Endothelial cell of umbilical vein (primary cell): ENCODE measurements at regions not wholly inside any gene's neighbourhood (a gene's known extent, or its start where the extent isn't known, plus 50 kb on each side); places are given as distances from the start of the nearest gene placed in this dataset.

ENCODE experiments used
- BruUV-seq: library from RNA; stranded (reverse); fragments of 400-500 nt; replicated peaks from 2 replicates; lab custom pipeline; 2021; lab: Mats Ljungman, UMichigan
- CTCF ChIA-PET: fragments of 300-600, 350-600 bp; sonication (Branson Sonifier 250); formaldehyde crosslinking; loops from one replicate; lab custom pipeline; 2021; ENCODE audit warnings: antibody characterized with exemption, inconsistent platforms; lab: Charles Lee
- POLR2A ChIA-PET: fragments of 300-600, 350-600 bp; sonication (Branson Sonifier 250); formaldehyde crosslinking; loops from one replicate; lab custom pipeline; 2021; ENCODE audit warnings: antibody characterized with exemption, inconsistent platforms; lab: Charles Lee
- DNase-seq: peaks from one replicate; pipeline ENCODE4 v3.0.0-alpha.2; 2011; ENCODE audit warnings: low read depth, low spot score
- FAIRE-seq: peaks from 2 replicates; lab custom pipeline; 2011; peaks lifted over from hg19 to GRCh38; lab: Jason Lieb, UNC
- H2AFZ ChIP-seq: 2 replicates; pipeline ENCODE4 v1.6.0; 2012; ENCODE audit warnings: low read depth, low read length, control low read depth, inconsistent platforms
- H3K27ac ChIP-seq: 2 replicates; pipeline ENCODE4 v1.5.1; 2011; ENCODE audit warnings: low read depth, mild to moderate bottlenecking, control low read depth, low read length, moderate library complexity; ENCODE audit not compliant: insufficient read depth
- H3K27me3 ChIP-seq, 2 experiments: 2 replicates each; pipeline versions ENCODE4 v1.6.0 to v1.6.1; 2011; ENCODE audit warnings: low read length in 2 of 2, mixed read lengths in 1 of 2; ENCODE audit not compliant: control insufficient read depth in 2 of 2, insufficient read depth in 2 of 2
- H3K36me3 ChIP-seq, 2 experiments: 2 replicates in 1 of 2; 3 replicates in 1 of 2; pipeline ENCODE4 v1.5.1; 2011; ENCODE audit warnings: low read length in 2 of 2, mild to moderate bottlenecking in 1 of 2, moderate library complexity in 1 of 2; ENCODE audit not compliant: control insufficient read depth in 2 of 2, insufficient read depth in 2 of 2; ENCODE audit errors: extremely low read depth in 1 of 2
- H3K4me1 ChIP-seq: 3 replicates; pipeline ENCODE4 v1.5.1; 2011; ENCODE audit warnings: mild to moderate bottlenecking, low read length; ENCODE audit not compliant: control insufficient read depth, insufficient read depth; ENCODE audit errors: extremely low read depth
- H3K4me2 ChIP-seq: 2 replicates; pipeline ENCODE4 v1.6.1; 2011; ENCODE audit warnings: low read length, control low read depth, mixed read lengths; ENCODE audit not compliant: insufficient read depth
- H3K4me3 ChIP-seq, 3 experiments: fragments of 200-600 bp in 1 of 3; sonication (generic), shearing (Covaris generic) in 1 of 3; replicated peaks in 1 of 3; 2 replicates each; pipeline ENCODE4 v1.5.1; 2011 to 2016; ENCODE audit warnings: control low read depth in 3 of 3, low read length in 3 of 3, mild to moderate bottlenecking in 2 of 3, inconsistent platforms in 1 of 3, low read depth in 1 of 3, moderate library complexity in 1 of 3; ENCODE audit not compliant: insufficient read depth in 1 of 3
- H3K79me2 ChIP-seq: 2 replicates; pipeline ENCODE4 v1.6.0; 2012; ENCODE audit warnings: low read length, inconsistent platforms; ENCODE audit not compliant: control insufficient read depth, insufficient read depth
- H3K9ac ChIP-seq: replicated peaks from 2 replicates; pipeline ENCODE3; 2011; ENCODE audit warnings: low read length, control low read depth; ENCODE audit not compliant: insufficient read depth; ENCODE audit errors: extremely low read depth
- H3K9me1 ChIP-seq: replicated peaks from 3 replicates; pipeline ENCODE4 v1.6.0; 2011; ENCODE audit warnings: mild to moderate bottlenecking, low read length; ENCODE audit not compliant: control insufficient read depth, insufficient read depth; ENCODE audit errors: extremely low read depth
- H3K9me3 ChIP-seq: replicated peaks from 2 replicates; pipeline ENCODE4 v1.5.1; 2012; ENCODE audit warnings: low read length, inconsistent platforms; ENCODE audit not compliant: control insufficient read depth, insufficient read depth
- H4K20me1 ChIP-seq: replicated peaks from 2 replicates; pipeline ENCODE3; 2011; ENCODE audit warnings: mild to moderate bottlenecking, low read length; ENCODE audit not compliant: control insufficient read depth, insufficient read depth; ENCODE audit errors: extremely low read depth
- EZH2 ChIP-seq: IDR thresholded peaks from 2 replicates; pipeline ENCODE4 v1.6.1; 2012; ENCODE audit warnings: borderline replicate concordance, low read depth, mild to moderate bottlenecking, moderate library complexity, low read length, inconsistent platforms; ENCODE audit not compliant: severe bottlenecking
- FOS ChIP-seq: IDR thresholded peaks from 2 replicates; pipeline ENCODE4 v1.6.1; 2011; ENCODE audit warnings: mild to moderate bottlenecking, low read length, moderate library complexity, borderline replicate concordance; ENCODE audit not compliant: insufficient read depth
- GATA2 ChIP-seq: IDR thresholded peaks from 2 replicates; pipeline ENCODE4 v1.7.0; 2011; ENCODE audit warnings: low read depth, mild to moderate bottlenecking, moderate library complexity, mixed read lengths, low read length; ENCODE audit not compliant: insufficient read length, insufficient read depth
- JUN ChIP-seq: IDR thresholded peaks from 2 replicates; pipeline ENCODE4 v1.6.1; 2011; ENCODE audit warnings: borderline replicate concordance, low read depth; ENCODE audit not compliant: insufficient read length, insufficient read depth
- MYC ChIP-seq: IDR thresholded peaks from one replicate; pipeline ENCODE4 v1.6.1; 2011; ENCODE audit warnings: mild to moderate bottlenecking, low read depth, low read length
- POLR2A ChIP-seq: IDR thresholded peaks from 2 replicates; pipeline ENCODE4 v1.6.1; 2012; ENCODE audit warnings: low read depth, mild to moderate bottlenecking, control low read depth, low read length
- POLR2AphosphoS5 ChIP-seq: IDR thresholded peaks from 2 replicates; pipeline ENCODE4 v1.6.1; 2012; ENCODE audit warnings: low read depth, mild to moderate bottlenecking, control low read depth, low read length, moderate library complexity; ENCODE audit not compliant: insufficient read depth
- dilution Hi-C: fragments of 300-500 bp; cut with MboI; formaldehyde crosslinking; loops from one replicate; pipeline ENCODE4 v1.15.0; 2019; ENCODE audit warnings: low sequenced_read_pairs; ENCODE audit not compliant: extremely low pct_ligation_motif_present
- intact Hi-C: fragments of 100-400 bp; cut with micrococcal nuclease; formaldehyde crosslinking; loops from one replicate; pipeline ENCODE4 v1.10.0; 2022
- TF ChIP-seq, protein P1 (sequence below), 2 donors: IDR thresholded peaks; 1 replicate in 1 of 2; 2 replicates in 1 of 2; pipeline ENCODE4 v1.5.1; 2011; ENCODE audit warnings: low read length in 2 of 2, mild to moderate bottlenecking in 2 of 2, moderate library complexity in 2 of 2, control low read depth in 1 of 2, inconsistent platforms in 1 of 2, low read depth in 1 of 2; ENCODE audit not compliant: insufficient read depth in 1 of 2; ENCODE audit errors: extremely low read depth in 1 of 2
- TF ChIP-seq, protein P2 (sequence below): IDR thresholded peaks from 2 replicates; pipeline ENCODE4 v1.6.1; 2011; ENCODE audit not compliant: insufficient read depth, insufficient read length

DNA sequence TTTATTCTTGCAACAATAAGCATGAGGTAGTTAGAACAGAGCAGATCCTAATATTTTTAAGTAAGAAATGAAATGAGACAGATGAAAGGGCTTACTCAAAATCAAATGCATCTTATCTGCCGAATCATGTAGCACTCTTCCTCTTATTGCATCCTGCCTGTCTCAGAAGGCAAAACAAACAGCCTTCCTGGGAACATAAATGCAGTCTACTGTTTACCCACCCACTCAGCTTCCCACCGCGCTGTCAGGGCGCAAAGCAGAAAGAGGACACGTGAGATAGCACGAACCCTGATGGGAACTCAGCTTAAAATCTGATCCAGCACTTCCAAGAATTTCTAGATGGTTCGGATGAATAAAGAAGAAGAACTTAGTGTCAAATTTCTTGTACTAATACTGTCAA, 114.4 kb upstream of the CDK1 start:
- FAIRE-seq = no peak
- peaks cover 0 to 3% of the 10 kb centered on the region in 2 experiments for H3K27me3 ChIP-seq
- H4K20me1 ChIP-seq = no peaks in the 10 kb centered on the region
- no peak overlapping the region for H3K27ac ChIP-seq
- no peak overlapping the region for H3K4me3 ChIP-seq
- TF ChIP-seq POLR2A (no peak), JUN (no peak), FOS (no peak), EZH2 (no peak), GATA2 (no peak), MYC (no peak), POLR2AphosphoS5 (no peak)
- TF ChIP-seq, protein P1, sequence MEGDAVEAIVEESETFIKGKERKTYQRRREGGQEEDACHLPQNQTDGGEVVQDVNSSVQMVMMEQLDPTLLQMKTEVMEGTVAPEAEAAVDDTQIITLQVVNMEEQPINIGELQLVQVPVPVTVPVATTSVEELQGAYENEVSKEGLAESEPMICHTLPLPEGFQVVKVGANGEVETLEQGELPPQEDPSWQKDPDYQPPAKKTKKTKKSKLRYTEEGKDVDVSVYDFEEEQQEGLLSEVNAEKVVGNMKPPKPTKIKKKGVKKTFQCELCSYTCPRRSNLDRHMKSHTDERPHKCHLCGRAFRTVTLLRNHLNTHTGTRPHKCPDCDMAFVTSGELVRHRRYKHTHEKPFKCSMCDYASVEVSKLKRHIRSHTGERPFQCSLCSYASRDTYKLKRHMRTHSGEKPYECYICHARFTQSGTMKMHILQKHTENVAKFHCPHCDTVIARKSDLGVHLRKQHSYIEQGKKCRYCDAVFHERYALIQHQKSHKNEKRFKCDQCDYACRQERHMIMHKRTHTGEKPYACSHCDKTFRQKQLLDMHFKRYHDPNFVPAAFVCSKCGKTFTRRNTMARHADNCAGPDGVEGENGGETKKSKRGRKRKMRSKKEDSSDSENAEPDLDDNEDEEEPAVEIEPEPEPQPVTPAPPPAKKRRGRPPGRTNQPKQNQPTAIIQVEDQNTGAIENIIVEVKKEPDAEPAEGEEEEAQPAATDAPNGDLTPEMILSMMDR (IDR thresholded peaks at IDR 0.05; ENCODE audit: extremely low read depth in 1 of 2, insufficient read depth in 1 of 2, low read depth in 1 of 2, low read length in 2 of 2) = no peak
- TF ChIP-seq, protein P2, sequence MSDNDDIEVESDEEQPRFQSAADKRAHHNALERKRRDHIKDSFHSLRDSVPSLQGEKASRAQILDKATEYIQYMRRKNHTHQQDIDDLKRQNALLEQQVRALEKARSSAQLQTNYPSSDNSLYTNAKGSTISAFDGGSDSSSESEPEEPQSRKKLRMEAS = no peak
- CTCF ChIA-PET = interaction anchor here (1.1 to 1.3 kb wide), 2 partner anchors 18 to 27 kb away, joined by 3 read pairs; no protein-coding TSS in a partner anchor
- H3K4me2 ChIP-seq = no peak overlapping the region
- H3K9me3 ChIP-seq = no peaks in the 10 kb centered on the region
- H3K4me1 ChIP-seq = no peaks in the 10 kb centered on the region
- no peak overlapping the region for H3K9ac ChIP-seq
- H3K36me3 ChIP-seq = no peaks in the 10 kb centered on the region
- H3K79me2 ChIP-seq = no peaks in the 10 kb centered on the region
- no peaks in the 10 kb centered on the region for H3K9me1 ChIP-seq
- no peak overlapping the region for H2AFZ ChIP-seq
- POLR2A ChIA-PET = no interaction called here
- dilution Hi-C loops (no loop called here), intact Hi-C loops (no loop called here)
- DNase-seq = no peak
- no TSS peak for BruUV-seq
